Mucosa of descending colon (tissue), 3 donors: ENCODE measurements at regions not wholly inside any gene's neighbourhood (a gene's known extent, or its start where the extent isn't known, plus 50 kb on each side); places are given as distances from the start of the nearest gene placed in this dataset.

Source experiments
- ATAC-seq: fragments of 200-7000 bp; cut with Tn5 transposase; one replicate; pipeline ENCODE4 v1.9.1; 2020; ENCODE audit warnings: mild to moderate bottlenecking, moderate library complexity
- DNase-seq, 3 donors: peaks; one replicate each; pipeline ENCODE4 v3.0.0-alpha.2; 2020
- H3K36me3 ChIP-seq: fragments of 200-600 bp; one replicate; pipeline ENCODE4 v1.8.0; 2021; ENCODE audit warnings: low read depth, mild to moderate bottlenecking
- H3K4me1 ChIP-seq: fragments of 200-600 bp; one replicate; pipeline ENCODE4 v1.8.0; 2021; ENCODE audit warnings: low read depth, mild to moderate bottlenecking
- H3K4me3 ChIP-seq: fragments of 200-600 bp; one replicate; pipeline ENCODE4 v1.8.0; 2021; ENCODE audit warnings: mild to moderate bottlenecking
- H3K9me3 ChIP-seq: fragments of 200-600 bp; one replicate; pipeline ENCODE4 v1.8.0; 2021; ENCODE audit warnings: mild to moderate bottlenecking
- intact Hi-C, 2 donors: fragments of 100-400 bp; cut with DNase I in 1 of 2; cut with micrococcal nuclease in 1 of 2; formaldehyde crosslinking; loops; one replicate each; pipeline versions ENCODE4 v1.11.0 to v1.11.1; 2022; cut with DNase I, micrococcal nuclease
- TF ChIP-seq, protein P1 (sequence below): fragments of 200-600 bp; IDR thresholded peaks from one replicate; pipeline ENCODE4 v1.8.0; 2022; ENCODE audit warnings: antibody characterized with exemption, mild to moderate bottlenecking
- donor health status: DM: no; HTN: no; CAD: no; lungs with moderate emphysema.
- donor health status: DM: no; HTN: no; CAD: no.
- donor health status: DM: no; HTN: yes; CAD: no.

DNA sequence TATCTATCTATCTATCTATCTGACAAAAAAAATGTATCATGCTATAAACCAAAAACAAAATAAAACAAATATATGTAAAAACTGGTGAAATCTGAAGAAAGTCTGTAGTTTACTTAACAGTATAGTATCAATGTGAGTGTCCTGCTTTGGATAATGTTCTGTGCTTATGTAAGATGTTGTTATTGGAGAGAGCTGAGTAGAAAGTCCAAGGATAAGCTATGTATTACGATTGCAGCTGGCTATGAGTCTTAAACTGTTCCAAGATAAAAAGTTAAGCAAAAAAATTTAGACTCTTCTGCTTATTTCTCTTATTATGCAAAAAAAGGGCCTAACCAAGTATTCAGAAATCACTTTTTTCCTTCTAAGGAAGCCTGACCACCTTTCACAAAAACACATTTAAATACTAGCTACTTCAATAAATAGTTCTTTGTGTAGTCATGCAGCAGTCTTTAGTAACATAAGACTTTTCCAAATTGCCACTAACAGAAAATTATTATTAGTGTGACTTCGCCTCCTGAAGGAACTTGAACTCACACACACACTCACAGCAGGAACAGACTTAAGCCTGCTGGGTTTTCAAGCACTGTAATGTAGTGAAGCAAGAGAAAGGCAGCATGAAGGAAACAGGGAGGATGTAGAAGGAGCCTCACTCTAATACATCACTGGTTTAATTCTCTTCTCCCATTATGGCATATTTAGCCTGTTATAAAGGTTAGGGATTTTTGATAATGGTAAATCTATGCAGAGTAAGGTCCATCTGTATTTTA lies 265.8 kb upstream of the GJE1 start:
- H3K9me3 ChIP-seq = no peaks in the 10 kb centered on the region
- no peak for ATAC-seq
- TF ChIP-seq, protein P1, sequence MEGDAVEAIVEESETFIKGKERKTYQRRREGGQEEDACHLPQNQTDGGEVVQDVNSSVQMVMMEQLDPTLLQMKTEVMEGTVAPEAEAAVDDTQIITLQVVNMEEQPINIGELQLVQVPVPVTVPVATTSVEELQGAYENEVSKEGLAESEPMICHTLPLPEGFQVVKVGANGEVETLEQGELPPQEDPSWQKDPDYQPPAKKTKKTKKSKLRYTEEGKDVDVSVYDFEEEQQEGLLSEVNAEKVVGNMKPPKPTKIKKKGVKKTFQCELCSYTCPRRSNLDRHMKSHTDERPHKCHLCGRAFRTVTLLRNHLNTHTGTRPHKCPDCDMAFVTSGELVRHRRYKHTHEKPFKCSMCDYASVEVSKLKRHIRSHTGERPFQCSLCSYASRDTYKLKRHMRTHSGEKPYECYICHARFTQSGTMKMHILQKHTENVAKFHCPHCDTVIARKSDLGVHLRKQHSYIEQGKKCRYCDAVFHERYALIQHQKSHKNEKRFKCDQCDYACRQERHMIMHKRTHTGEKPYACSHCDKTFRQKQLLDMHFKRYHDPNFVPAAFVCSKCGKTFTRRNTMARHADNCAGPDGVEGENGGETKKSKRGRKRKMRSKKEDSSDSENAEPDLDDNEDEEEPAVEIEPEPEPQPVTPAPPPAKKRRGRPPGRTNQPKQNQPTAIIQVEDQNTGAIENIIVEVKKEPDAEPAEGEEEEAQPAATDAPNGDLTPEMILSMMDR = no peak
- no peaks in the 10 kb centered on the region for H3K4me1 ChIP-seq
- H3K36me3 ChIP-seq = no peaks in the 10 kb centered on the region
- intact Hi-C loops = no loop called here
- DNase-seq = no peak
- no peak overlapping the region for H3K4me3 ChIP-seq

DNA sequence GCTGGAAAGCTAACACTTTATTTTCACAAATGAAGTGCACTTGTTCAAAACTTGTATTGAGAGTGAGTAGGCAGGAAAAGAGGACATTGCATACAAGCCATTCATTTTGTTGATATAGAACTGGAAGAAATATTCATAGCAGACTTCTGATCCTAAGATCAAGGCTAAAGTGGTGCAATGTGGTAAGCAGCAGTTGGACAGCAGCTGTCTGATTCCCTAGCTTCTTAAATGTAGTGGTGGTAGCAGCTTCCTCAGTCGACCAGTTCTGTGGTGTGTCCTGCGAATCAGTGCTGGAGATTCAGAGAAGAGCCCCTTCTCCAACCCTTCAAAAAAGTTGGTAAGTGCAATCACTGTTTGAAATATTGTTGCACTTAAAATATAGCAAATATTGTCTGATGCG lies 281.7 kb upstream of the GJE1 start:
- DNase-seq = no peak
- intact Hi-C loops = no loop called here
- no peaks in the 10 kb centered on the region for H3K36me3 ChIP-seq
- no peak for ATAC-seq
- H3K9me3 ChIP-seq = peaks cover 12% of the 10 kb centered on the region
- no peak overlapping the region for H3K4me3 ChIP-seq
- H3K4me1 ChIP-seq = no peaks in the 10 kb centered on the region
- TF ChIP-seq, protein P1 = no peak

DNA sequence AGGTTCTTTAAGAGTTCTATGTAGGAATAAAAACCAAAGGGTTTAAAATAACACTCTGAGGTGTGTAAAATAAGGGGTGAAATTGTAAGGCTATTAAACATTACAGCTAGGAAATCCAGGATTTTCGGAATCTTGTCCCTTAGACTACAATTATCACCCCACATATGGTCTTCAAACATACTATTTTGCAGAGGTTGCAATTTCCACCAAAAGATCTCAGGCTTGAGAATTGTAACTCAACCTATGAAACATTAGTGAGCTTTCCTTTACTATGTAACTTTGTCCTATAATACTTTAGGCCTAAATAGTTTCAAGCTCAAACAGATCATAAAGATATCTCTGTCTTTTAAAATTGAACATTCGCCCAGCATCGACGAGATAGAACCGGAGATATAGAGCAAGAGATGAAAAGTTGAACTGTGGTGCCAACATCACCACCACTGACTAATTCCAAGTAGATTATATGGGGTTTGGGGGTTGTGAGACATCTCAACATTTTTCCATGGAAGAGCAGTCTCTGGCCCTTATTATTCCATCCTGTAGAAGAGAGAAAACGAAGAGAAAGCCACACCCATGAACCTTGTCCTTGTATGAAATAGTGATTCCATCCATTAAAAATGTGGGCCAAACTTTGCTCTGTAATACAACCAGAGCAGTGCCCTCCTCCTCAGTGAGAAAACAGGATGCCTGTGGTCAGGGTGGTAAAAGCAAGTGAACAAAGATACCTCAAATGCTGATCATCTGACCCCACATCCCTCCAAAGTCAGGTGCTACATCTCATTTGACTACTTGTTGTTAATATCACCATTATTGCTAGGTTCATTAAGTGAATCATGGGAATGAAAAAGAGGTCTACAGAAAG lies 284.5 kb upstream of the GJE1 start:
- Histone ChIP-seq H3K36me3 (no peaks in the 10 kb centered on the region), H3K9me3 (peaks cover 3% of the 10 kb centered on the region), H3K4me3 (no peak overlapping the region), H3K4me1 (no peaks in the 10 kb centered on the region)
- intact Hi-C loops = no loop called here
- peak in 1 of 3 donors; percentile 14 for DNase-seq
- TF ChIP-seq, protein P1 = no peak
- ATAC-seq = peak; percentile 63

DNA sequence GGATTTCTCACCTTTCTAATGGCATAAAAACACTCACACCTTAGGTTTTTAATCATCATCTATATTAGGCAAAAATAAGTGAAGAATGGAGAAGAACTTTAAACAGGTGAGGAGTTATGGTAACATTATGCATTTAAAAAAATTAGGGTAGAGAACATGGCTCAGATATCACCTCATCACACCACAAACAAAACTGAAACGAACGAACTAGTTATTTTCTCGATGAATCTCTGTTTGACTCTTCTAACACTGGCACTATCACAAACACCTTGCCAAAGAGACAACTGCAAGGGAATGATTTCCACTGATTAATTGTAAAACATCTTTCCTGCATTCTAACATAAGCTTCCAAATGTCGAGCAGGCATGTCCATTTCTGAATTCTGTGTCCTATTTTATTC lies 286.1 kb upstream of the GJE1 start:
- ATAC-seq = no peak
- intact Hi-C loops = no loop called here
- Histone ChIP-seq H3K4me1 (no peaks in the 10 kb centered on the region), H3K9me3 (no peaks in the 10 kb centered on the region), H3K4me3 (no peak overlapping the region), H3K36me3 (no peaks in the 10 kb centered on the region)
- DNase-seq = no peak
- TF ChIP-seq, protein P1 = no peak

DNA sequence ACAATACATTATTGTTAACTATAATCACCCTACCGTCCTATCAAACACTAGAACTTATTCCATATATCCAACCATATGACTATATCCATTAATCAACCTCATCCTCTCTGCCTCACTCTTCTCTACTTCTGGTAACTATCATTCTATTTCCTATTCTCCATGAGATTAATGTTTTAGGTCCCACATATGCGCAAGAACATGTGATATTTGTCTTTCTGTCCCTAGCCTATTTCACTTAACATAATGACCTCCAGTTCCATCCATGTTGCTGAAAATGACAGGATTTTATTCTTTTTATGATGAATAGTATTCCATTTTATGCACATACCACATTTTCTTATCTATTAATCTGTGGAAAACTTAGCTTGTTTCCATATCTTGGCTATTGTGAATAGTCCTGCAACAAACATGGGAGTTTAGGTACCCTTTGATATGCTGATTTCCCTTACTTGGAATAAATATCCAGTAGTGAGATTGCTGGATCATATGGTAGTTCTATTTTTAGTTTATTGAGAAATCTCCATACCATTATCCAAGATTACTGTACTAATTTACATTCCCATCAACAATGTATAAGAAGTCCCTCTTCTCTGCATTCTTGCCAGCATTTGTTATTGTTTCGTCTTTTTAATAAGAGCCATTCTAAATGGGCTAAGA lies 289.4 kb upstream of the GJE1 start:
- DNase-seq = no peak
- no peak for ATAC-seq

More for the DNA sequence above, 289.4 kb upstream of the GJE1 start:
- no peaks in the 10 kb centered on the region for H3K4me1 ChIP-seq
- no peak overlapping the region for H3K4me3 ChIP-seq
- TF ChIP-seq, protein P1 = no peak
- intact Hi-C loops = no loop called here
- no peaks in the 10 kb centered on the region for H3K9me3 ChIP-seq
- H3K36me3 ChIP-seq = no peaks in the 10 kb centered on the region
